HG03460 (cell line): ENCODE measurements at regions not wholly inside any gene's neighbourhood (a gene's known extent, or its start where the extent isn't known, plus 50 kb on each side); places are given as distances from the start of the nearest gene placed in this dataset.

ENCODE experiments used
- ATAC-seq: cut with Tn5 transposase; IDR thresholded peaks from one replicate; pipeline ENCODE4 v1.9.1; 2021; ENCODE audit not compliant: unreplicated experiment

DNA sequence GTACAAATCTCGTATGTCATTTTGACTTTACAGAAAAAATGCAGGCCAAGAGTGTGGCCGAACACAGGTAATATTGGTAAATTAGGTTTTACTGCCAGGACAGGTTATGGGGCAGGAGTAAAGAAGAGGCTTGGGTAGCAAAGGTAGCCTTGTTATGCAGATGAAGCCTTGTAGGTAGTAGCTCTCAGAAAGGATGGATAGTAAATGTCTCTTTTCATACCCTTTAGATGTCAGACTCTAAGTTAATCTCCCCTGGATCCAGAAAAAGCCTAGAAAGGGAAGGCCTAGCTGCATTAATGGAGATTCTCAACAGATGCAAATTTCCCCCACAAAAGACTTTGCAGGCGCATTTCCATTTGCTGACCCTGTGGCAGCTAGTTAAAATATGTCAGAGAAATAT, 1445.1 kb upstream of the CADM2 start:
- ATAC-seq: no peak

DNA sequence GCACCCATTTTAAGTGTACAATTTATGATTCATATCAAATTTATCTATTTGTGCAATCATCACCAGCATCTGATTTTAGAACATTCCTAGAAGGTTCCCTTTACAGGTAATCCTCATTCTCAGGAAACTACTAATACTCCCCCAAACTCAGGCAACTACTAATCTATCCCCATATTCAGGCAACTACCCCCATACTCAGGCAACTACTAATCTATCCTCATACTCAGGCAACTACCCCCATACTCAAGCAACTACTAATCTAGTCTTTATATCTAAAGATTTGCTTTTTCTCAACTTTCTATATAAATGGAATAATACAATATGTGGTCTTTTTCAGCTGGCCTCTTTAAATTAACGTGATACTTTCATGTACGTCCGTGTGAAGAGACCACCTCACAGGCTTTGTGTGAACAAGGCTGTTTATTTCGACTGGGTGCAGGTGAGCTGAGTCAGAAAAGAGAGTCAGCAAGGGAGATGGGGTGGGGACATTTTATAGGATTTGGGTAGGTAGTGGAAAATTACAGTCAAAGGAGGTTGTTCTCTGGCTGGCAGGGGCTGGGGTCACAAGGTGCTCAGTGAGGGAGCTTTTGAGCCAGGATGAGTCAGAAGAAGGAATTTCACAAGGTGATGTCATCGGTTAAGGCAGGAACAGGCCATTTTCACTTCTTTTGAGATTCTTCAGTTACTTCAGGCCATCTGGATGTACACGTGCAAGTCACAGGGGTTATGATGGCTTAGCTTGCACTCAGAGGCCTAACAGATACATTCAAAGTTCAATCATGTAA, 1444.5 kb upstream of the CADM2 start:
- ATAC-seq: no peak

DNA sequence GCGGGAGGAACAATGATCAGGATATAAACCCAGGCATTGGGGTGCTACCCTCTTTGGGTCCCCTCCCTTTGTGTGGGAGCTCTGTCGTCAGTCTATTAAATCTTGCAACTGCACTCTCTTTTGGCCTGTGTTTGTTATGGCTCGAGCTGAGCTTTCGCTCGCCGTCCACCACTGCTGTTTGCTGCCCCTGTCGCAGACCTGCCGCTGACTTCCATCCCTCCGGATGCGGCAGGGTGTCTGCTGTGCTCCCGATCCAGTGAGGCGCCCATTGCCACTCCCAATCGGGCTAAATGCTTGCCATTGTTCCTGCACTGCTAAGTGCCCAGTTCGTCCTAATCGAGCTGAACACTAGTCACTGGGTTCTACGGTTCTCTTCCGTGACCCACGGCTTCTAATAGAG, 1443.7 kb upstream of the CADM2 start:
- no peak for ATAC-seq

DNA sequence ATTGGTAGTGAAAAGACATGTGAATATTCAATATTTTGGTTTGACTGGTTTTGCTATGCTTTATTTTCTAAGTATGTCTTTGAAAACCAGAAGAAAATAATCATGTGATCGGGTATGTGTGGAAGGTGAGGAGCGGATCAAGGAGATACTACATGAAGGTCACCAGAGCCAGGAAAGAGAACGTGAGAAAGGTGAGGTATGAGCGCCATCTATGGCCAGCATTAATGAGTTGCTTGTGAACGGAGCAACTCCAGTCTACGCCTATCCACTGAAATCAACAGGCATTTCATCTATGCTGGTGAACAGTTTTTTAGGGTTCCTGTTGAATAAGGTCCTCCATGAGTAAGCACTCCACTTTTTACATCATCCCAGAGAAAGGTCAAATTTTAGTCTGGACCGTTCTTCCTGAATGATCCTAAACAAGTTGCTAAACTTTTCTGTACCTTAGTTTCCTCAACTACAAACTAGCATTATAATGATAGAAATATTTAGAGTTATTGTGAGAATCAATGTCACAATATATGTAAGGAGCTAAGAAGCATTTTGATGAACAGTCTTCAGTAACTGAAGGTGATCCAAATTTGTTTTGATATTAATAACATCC, 1435.2 kb upstream of the CADM2 start:
- peak; percentile 84 for ATAC-seq

DNA sequence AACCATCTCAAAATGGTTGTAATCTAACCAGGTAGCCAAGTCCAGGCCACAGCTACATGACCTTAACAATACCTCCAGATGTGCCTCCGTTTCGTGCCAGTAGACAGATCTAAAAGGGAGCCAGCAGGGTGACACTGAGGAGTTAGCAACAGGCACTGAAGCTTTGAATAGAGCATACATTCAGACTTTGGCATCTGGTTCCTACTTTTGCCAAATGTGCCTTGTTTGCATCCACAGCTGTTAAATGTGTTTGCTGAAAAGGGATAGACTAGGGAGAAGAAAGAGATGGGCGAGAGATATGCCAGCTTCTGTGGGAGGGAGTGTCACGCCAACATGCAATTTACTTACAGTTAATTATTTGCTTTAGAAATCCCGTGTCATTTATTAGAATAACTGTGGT, 1433.9 kb upstream of the CADM2 start:
- ATAC-seq: no peak

DNA sequence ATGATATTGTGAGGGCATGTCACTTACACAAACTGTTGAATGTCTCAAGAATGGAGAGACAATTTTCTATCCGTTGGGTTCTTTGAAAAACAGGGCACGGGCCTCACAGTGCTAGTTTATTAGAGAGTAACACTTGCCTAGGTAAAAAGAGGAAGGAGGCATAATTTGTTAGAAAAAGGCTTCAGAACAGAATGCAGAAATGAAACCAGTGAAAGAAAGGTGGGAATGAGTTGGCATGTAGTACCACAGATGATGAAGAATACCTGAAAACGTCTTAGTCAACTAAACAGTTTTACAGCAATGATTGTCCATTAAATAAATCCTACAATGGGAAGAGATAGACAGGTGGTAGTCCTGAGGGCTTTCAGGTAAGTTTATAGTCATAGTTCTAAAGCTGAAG, 1399.7 kb upstream of the CADM2 start:
- ATAC-seq: no peak

DNA sequence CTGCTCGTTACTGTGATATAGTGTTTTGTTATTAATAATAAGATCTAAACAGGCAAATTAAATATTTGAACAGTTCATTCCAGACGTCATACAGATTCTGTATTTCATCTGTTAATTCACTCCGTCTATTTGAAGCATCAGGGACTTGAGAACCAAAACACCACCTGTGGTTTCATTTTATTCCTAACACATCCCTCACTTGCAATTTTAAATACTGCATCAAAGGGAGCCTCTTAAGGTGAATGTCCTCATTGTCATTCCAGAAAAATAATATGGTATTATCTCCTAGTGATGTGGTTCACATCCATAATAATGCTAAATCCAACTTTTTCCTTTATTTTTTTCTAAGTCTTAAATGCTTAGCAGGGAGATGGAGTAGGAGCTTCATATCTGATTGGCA, 1390.9 kb upstream of the CADM2 start:
- ATAC-seq: no peak

DNA sequence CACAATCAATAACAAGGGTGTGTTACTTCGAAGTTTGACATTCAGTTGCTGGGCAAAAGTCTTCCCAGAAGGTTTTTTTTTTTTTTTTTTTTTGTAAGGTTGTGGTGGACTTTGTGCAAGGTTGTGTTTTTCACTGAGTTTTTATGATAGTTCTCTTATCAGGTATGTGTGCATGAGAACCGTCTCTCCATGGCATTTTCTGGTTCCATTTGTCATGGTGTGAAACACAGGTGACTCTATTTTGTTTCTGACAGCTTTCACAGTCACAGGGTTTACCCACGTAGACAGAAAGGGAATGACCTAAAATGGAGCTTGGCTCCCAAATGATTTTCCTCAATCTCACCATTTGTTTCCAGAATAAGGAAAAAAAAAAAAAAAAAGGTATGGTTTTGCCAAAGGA, 1377.2 kb upstream of the CADM2 start:
- no peak for ATAC-seq

DNA sequence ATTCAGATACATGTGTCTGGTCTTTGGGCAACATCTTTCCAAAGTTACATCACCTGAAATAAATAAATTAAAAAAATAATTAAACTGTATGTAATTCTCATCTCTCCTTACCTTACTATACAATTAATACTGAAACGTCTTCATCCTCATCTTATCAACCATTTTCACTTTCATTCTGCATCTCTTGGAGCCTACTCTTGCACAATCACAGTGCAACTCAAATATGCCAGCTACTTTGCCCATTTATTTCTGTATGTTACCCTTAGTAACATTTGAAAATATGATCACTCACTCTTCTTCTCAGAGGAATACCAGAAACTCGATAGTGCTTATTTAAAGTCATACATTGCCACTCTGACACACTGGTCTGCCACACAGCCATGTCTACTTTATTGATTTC, 1357.1 kb upstream of the CADM2 start:
- no peak for ATAC-seq

DNA sequence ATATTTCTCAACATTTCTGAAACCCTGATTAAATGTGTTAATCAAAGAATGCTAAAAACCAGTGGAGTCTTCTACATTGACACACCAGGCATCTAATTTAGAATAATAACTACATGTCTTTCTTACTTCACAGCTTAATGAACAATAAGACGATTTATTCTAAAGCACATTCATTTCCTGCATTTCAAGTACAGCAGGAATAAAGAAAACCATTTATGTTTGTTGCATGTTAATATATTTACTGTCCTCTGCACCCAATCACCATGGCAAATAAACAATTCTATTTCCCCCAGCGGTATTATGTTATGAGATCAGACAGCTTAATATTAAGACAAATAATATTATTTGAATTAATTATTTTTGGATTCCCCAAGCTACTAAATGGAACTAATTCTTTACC, 1336.3 kb upstream of the CADM2 start:
- no peak for ATAC-seq

DNA sequence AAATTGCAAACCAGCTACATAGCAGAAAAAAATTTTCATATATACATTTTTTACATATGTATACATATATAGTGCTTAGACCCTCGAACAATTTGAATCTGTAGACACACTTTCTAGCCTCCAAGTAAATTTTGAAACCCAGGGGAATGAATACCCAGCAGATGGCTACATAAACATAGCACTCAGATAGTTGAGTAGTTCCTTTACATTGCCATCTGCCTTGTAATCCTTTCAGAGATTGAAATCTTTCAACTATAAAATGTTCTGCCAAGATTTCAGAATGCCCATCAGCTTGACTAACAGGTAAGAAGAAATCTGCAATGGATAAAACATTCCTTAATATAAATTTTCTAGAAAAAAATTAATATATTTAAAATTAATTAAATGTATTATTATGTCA, 1333.5 kb upstream of the CADM2 start:
- no peak for ATAC-seq

DNA sequence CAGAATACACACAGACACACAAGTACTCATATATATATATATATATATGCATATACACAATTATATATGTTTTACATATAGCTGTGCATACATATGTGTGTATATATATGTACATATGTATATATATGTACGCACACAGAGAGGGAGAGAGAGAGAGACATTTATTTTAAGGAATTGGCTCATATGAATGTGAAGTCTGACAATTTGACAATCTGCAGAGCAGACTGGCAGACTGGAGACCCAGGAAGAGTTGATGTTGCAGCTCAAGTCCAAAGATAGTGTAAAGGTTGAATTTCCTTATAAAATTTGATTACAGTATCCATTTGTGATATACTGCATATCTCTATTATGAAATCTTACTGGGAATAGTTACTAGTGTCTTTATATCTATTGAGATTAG, 1330.3 kb upstream of the CADM2 start:
- no peak for ATAC-seq

DNA sequence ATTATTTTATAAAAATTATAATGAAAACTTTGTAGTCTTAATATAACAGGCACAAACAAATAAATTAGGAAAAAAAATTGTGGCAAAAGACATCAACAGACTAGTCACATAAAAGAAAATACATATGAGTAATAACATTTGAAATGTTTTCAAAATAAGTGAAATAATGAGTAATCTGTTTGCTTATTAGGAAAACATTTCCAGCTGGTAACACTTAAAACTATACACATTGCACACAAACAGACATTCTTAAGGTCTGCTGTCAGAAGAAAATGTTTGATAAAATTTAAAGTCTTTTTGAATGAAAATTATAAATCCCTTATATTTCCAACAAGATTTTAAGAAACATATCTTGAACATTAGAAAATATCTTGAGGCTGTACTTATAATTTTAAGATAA, 1326.3 kb upstream of the CADM2 start:
- ATAC-seq: no peak

DNA sequence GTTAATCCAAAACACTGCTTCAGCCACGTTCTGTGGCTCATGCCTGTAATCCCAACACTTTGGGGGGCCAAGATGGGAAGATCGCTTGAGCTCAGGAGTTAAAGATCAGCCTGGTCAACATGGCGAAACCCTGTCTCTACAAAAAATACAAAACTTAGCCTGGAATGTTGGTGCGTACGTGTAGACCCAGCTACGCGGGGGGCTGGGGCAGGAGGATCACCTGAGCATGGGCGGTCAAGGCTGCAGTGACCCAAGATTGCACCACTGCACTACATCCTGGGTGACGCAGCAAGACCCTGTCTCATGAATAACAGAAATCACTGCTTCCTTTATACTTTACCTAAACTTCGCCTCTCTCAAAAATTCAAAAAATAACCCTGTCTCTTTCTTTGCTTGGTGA, 1325.0 kb upstream of the CADM2 start:
- ATAC-seq: no peak

DNA sequence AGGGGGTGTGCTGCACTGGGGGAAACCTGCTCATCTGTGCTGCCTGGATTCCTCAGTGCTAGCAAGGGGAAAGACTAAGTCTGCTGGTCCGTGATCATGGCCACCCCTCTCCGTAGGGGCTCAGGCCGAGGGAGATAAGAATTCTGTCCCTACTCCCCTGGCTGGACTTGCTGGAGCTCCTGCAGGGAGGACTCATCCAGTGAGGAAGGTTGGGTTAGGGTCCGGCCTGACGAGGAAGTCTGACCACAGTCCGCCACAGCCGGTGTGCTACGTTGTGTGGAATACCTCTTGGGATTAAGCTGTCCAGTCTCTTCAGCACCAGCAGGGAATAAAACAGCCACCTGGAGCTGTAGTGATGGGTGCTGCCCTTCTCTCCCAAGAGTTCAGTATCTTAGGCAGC, 1309.1 kb upstream of the CADM2 start:
- ATAC-seq: no peak

DNA sequence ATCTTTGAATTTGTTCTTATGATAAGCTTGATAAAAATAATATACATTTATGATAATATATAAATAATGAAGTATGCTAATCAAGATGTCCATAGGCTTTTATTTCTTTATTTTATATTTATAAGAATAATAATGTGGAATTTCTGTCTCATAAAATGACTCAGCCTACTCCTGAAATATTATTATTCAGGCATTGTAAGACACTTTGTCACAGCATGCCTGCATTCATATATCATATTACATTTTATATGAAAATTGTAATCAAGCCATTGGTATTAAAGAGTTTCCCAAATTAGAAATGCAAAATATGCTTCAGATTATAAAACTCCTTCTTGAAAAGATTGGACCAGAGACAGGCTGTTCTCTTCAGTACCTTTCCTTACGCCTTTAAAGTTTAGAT, 1303.7 kb upstream of the CADM2 start:
- ATAC-seq: no peak

DNA sequence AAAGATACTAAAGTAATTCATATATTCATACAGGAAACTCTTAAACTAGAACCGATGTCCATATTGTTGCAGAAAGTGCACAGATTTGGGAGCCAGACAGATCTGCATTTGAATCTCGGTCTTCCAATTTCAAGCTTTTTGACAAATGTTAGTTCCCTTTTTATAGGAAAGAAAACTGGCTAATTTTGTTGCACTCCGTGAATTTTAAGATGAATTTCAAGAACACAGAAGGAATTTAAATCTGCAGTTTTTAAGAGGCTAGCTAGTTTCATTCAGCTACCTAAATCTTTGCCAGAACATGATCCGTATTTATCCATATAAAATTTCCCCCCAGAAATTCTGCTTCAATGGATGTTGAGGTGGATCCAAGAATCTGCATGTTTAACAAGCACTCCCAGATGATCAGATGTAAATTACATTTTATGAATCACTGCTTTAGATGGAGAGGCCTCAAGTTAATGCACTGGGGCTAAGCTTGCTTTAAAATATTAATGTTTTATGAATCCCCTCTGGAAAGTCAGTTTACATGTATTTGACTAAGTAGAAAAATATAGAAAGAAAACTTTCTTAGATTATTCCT, 1296.3 kb upstream of the CADM2 start:
- ATAC-seq: no peak

DNA sequence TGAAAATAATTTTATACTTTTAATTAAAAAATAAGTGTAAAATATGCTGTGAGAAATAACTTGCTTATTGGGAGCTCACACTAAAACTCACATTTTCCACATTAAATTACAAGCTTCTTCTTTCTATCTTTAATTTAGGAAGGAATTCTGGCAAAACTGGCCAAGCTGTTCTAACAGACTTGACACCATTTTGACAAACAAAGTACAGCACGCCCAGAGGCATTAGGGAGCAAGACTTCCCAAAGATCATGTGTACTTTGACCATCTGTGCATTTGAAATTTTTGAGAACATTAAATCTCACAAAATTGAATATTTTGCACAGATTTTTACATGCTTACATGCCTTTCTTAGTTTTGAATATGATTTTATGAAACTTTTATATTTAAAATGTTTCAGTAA, 1288.4 kb upstream of the CADM2 start:
- ATAC-seq: no peak

DNA sequence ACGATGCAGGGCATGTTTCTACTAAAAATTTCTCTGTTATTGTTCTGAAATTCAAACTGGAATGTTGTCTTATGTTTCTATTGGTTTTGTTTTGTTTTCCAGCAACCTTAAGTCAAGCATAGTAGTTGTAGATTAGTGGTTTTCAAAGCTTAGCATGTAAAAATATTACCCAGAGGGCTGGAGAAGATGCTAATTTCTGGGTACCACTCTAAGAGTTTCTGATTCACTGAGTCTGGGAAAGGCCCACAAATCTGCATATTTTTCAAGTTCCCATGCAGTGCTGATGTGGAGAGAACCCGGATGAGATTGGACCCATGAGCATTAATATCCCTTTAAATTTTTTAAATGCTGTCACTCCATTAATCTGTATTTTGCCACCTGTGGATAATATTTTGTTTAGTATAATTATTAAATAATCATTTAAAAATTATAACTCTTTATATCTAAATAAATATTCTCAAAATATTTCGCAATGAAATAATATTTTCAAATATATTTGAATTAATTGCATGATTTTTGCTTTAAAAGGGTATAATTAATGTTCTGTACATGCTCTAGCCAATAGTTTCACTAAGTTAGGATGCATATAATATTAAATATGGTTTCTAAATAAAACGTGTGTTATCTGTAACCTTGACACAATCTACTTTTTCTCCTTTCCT, 1274.7 kb upstream of the CADM2 start:
- no peak for ATAC-seq

DNA sequence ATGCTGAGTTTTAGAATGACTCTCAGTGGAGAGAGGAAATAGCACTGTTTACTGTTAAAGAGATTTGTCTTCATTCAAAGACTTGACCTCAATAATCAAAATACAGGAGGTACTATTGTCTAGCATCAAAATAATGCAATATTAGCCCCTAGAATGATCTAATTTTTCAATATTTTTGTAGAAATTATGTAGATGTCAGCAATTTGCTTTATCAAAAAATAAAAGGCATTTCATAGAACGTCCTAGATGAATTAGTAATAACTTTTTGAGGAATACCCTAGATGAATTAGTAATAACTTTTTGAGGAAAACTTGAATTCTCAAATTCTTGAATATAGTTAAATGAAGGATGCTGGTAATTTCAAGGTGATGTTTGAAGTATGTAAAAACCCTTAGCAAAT, 1252.1 kb upstream of the CADM2 start:
- ATAC-seq: no peak

DNA sequence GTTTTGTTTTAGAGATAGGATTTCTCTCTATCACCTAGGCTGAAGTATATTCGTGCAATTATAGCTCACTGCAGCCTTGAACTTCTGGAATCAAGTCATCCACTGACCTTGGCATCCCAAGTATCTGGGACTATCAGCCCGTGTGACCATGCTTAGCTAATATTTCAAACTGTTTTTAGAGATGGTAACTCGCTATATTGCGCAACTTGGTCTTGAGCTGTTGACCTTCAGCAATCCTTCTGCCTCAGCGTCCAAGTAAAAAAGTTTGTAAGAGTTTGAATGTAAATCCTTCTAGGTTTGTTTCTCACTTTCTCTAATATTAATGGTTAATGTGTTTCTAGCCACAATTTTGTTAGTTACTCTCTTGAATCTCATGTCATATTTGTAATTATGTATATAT, 1243.5 kb upstream of the CADM2 start:
- no peak for ATAC-seq

DNA sequence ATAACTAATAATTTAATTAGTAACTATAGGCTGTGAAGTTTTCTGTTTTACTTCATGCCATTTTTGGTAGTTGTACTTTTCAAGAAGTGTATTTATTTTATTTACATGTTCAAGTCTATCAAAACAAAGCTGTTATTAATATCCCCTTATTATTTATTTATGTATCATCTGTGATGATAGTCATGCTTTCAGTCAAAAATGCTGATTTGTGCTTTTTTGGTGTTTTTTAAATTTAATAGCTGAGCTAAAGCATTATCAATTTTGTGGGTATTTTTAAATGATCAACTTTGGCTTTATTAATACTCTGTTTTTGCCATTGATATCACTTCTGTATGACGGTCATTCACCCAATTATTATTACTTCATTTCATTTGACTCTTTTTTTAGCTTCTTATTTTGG, 1229.2 kb upstream of the CADM2 start:
- no peak for ATAC-seq
